ENCODE measurements at regions not wholly inside any gene's neighbourhood (a gene's known extent, or its start where the extent isn't known, plus 50 kb on each side); places are given as distances from the start of the nearest gene placed in this dataset.
A peak's percentile ranks its signal among the peaks of the same experiment; 100 is the strongest.

DNA sequence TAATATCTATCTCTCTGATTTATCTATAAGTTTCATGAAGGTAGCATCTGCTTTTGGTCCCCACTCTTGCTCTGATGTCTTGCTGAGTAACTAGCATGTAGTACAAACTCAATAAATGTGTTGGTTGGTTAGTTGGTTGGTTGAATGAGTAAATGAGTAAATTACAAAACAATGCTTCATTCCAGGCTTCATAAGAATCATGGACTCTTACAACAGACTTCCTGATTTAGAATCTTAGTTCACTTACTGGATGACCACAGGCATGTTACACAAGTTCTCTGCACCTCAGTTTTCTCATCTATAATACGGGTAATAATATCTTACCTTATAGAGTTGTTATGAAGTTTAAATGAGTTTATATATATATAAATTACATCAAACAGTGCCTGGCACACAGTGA is 98.6 kb downstream of the ZNF281 start:
- Histone ChIP-seq H3K27ac (ENCODE audit: low read depth, low read length) (no peak overlapping the region), H3K36me3 (ENCODE audit: control insufficient read depth in 2 of 3, insufficient read depth in 3 of 3, low read length in 3 of 3) (no peaks in the 10 kb centered on the region), H3K27me3 (ENCODE audit: control insufficient read depth in 2 of 2, insufficient read depth in 2 of 2, low read length in 2 of 2) (no peaks in the 10 kb centered on the region), H3K4me3 (ENCODE audit: low read length) (no peak overlapping the region), H3K9me3 (ENCODE audit: control insufficient read depth in 2 of 3, low read length in 3 of 3) (no peaks in the 10 kb centered on the region), H3K4me1 (ENCODE audit: control insufficient read depth in 2 of 2, insufficient read depth in 2 of 2, low read length in 2 of 2) (peaks cover 3 to 6% of the 10 kb centered on the region in 2 donors)
- POLR2A ChIA-PET: interaction anchor here (0.7 kb wide), 1 partner anchor 1871 kb away, joined by 3 read pairs; no protein-coding TSS in a partner anchor
- Mint-ChIP-seq H3K36me3 (no peaks in the 10 kb centered on the region), H3K27me3 (peaks cover 0 to 24% (median 7%) of the 10 kb centered on the region in 5 donors), H3K4me3 (no peak overlapping the region), H3K27ac (no peak overlapping the region), H3K4me1 (peaks cover 7 to 10% (median 9%) of the 10 kb centered on the region in 7 donors), H3K9me3 (peaks cover 0 to 1% (median 0%) of the 10 kb centered on the region in 11 donors)
- no peak for DNase-seq
- ATAC-seq: peak; percentile 38
- intact Hi-C loops (cut with micrococcal nuclease): no loop called here
- CTCF ChIA-PET: interaction anchor here (0.6 to 0.7 kb wide), 2 partner anchors 47 to 86 kb away, joined by 3 to 4 read pairs; no protein-coding TSS in a partner anchor

DNA sequence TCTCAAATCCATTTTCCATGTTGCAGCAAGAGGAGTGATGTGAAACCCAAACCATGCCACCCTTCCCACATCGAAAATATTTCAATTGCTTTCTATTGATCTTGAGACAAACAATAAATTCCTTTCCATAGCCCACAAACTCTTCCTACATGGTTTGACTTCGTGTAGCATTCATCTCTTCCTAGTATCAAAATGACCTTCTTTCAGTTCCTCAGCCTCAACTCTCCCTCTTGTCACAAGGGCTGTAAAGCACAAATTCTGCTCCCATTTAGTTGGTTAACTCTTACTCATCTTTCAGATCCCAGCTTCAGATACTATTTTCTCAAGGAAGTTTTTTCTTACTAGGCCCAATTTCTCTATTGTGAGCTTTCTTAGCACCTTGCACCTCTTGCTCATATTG is 99.0 kb downstream of the ZNF281 start:
- POLR2A ChIA-PET: interaction anchor here (0.7 kb wide), 1 partner anchor 1871 kb away, joined by 3 read pairs; no protein-coding TSS in a partner anchor
- Mint-ChIP-seq H3K4me3 (no peak overlapping the region), H3K27ac (no peak overlapping the region)

DNA sequence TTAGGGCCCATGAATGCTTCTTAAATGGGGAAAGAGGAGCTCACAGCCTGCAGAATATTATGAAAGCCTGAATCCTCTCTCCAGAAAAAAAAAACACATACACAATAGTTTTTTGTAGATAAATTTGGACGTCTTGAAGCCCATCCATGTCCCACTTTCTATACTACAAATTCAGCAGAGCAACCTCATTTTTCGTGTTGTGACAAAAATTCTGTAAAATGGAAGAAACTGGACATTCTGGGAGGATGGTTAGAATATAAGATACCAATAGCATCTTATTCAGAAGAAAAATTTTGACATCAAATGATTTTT is 102.1 kb downstream of the ZNF281 start:
- Histone ChIP-seq H3K9me3 (ENCODE audit: control insufficient read depth in 2 of 3, low read length in 3 of 3) (no peaks in the 10 kb centered on the region), H3K36me3 (ENCODE audit: control insufficient read depth in 2 of 3, insufficient read depth in 3 of 3, low read length in 3 of 3) (no peaks in the 10 kb centered on the region), H3K27me3 (ENCODE audit: control insufficient read depth in 2 of 2, insufficient read depth in 2 of 2, low read length in 2 of 2) (no peaks in the 10 kb centered on the region), H3K27ac (ENCODE audit: low read depth, low read length) (no peak overlapping the region), H3K4me1 (ENCODE audit: control insufficient read depth in 2 of 2, insufficient read depth in 2 of 2, low read length in 2 of 2) (peaks cover 6 to 7% of the 10 kb centered on the region in 2 donors), H3K4me3 (ENCODE audit: low read length) (no peak overlapping the region)
- Mint-ChIP-seq H3K27ac (peak overlapping the region in 3 of 9 donors; percentile 13 to 74 (median 43)), H3K36me3 (no peaks in the 10 kb centered on the region), H3K4me3 (peak overlapping the region in 2 of 10 donors; percentile 59 to 78), H3K9me3 (peaks cover 0 to 1% (median 0%) of the 10 kb centered on the region in 11 donors), H3K4me1 (peaks cover 6 to 22% (median 14%) of the 10 kb centered on the region in 7 donors), H3K27me3 (peaks cover 0 to 16% (median 0%) of the 10 kb centered on the region in 5 donors)
- ATAC-seq: no peak
- ChIA-PET POLR2A (no interaction called here), CTCF (interaction anchor here (0.5 to 2.4 kb wide), 5 partner anchors 168 to 623 kb away, joined by 3 to 9 read pairs (median 3); no protein-coding TSS in a partner anchor)
- no peak for DNase-seq
- intact Hi-C loops (cut with micrococcal nuclease): loop anchor here (1.0 to 5.0 kb wide), 11 partner anchors 27 to 623 kb away; no protein-coding TSS in a partner anchor

More for the DNA sequence above, 99.0 kb downstream of the ZNF281 start:
- Mint-ChIP-seq H3K27me3 (peaks cover 0 to 19% (median 4%) of the 10 kb centered on the region in 5 donors), H3K4me1 (peaks cover 7 to 11% (median 10%) of the 10 kb centered on the region in 7 donors), H3K36me3 (no peaks in the 10 kb centered on the region), H3K9me3 (peaks cover 0 to 1% (median 0%) of the 10 kb centered on the region in 11 donors)
- Histone ChIP-seq H3K4me1 (ENCODE audit: control insufficient read depth in 2 of 2, insufficient read depth in 2 of 2, low read length in 2 of 2) (peaks cover 3 to 6% of the 10 kb centered on the region in 2 donors), H3K36me3 (ENCODE audit: control insufficient read depth in 2 of 3, insufficient read depth in 3 of 3, low read length in 3 of 3) (no peaks in the 10 kb centered on the region), H3K4me3 (ENCODE audit: low read length) (no peak overlapping the region), H3K9me3 (ENCODE audit: control insufficient read depth in 2 of 3, low read length in 3 of 3) (no peaks in the 10 kb centered on the region), H3K27ac (ENCODE audit: low read depth, low read length) (no peak overlapping the region), H3K27me3 (ENCODE audit: control insufficient read depth in 2 of 2, insufficient read depth in 2 of 2, low read length in 2 of 2) (no peaks in the 10 kb centered on the region)
- no peak for ATAC-seq
- DNase-seq: no peak
- CTCF ChIA-PET: interaction anchor here (0.6 to 0.7 kb wide), 3 partner anchors 47 to 169 kb away, joined by 3 to 4 read pairs (median 4); no protein-coding TSS in a partner anchor
- intact Hi-C loops (cut with micrococcal nuclease): no loop called here

DNA sequence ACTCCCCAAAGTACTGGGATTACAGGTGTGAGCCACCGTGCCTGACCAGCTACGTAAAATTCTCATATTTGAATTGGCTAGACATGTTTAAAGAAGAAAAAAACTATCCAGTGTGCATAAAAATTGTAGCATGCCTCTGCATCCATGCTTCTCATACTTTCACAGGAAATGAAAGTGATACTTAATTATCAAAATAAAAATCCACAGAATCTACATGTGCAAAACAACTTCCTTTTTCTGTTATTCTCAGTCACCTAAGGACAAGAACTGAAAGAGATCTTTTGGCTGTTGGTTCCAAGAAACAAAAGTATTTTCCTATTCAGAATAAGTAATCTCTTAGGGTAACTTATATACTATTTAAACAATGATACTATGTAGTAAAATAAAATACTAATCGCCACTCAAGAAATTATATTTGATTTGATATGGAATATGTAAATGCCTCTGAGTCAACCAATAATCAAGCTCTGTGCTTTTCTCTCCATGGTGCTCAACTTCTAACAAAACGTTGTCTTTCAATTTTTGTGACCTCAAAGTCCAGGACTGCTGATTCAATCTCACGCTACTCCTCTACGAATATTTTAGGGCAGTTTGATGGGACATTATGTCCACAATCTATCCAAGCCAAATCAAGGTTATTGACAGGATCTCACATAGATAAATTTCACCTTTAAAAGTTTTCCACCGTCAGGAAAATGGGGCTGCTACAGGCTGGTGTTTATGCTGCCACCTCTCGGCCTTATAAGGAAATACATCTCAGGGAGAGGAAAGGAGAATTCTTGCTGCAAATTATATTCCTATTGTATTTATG is 102.7 kb downstream of the ZNF281 start:
- ATAC-seq: peak; percentile 70
- no peak overlapping the region for H3K27ac ChIP-seq (ENCODE audit: low read depth, low read length)
- Mint-ChIP-seq H3K9me3 (no peaks in the 10 kb centered on the region), H3K36me3 (no peaks in the 10 kb centered on the region), H3K4me3 (peak overlapping the region in 8 of 10 donors; percentile 36 to 83 (median 74)), H3K27me3 (peaks cover 0 to 16% (median 0%) of the 10 kb centered on the region in 5 donors), H3K27ac (peak overlapping the region in 5 of 9 donors; percentile 13 to 79 (median 72)), H3K4me1 (peaks cover 6 to 28% (median 19%) of the 10 kb centered on the region in 7 donors)
- H3K36me3 ChIP-seq (ENCODE audit: control insufficient read depth in 2 of 3, insufficient read depth in 3 of 3, low read length in 3 of 3): no peaks in the 10 kb centered on the region
- no peaks in the 10 kb centered on the region for H3K9me3 ChIP-seq (ENCODE audit: control insufficient read depth in 2 of 3, low read length in 3 of 3)
- H3K27me3 ChIP-seq (ENCODE audit: control insufficient read depth in 2 of 2, insufficient read depth in 2 of 2, low read length in 2 of 2): no peaks in the 10 kb centered on the region
- peaks cover 6 to 7% of the 10 kb centered on the region in 2 donors for H3K4me1 ChIP-seq (ENCODE audit: control insufficient read depth in 2 of 2, insufficient read depth in 2 of 2, low read length in 2 of 2)
- POLR2A ChIA-PET: no interaction called here
- CTCF ChIA-PET: interaction anchor here (0.5 to 2.4 kb wide), 8 partner anchors 168 to 622 kb away, joined by 3 to 9 read pairs (median 3); no protein-coding TSS in a partner anchor
- peak in 7 of 9 donors; percentile 13 to 57 (median 41) for DNase-seq
- H3K4me3 ChIP-seq (ENCODE audit: low read length): no peak overlapping the region
- intact Hi-C loops (cut with micrococcal nuclease): loop anchor here (1.0 to 5.0 kb wide), 11 partner anchors 26 to 623 kb away; no protein-coding TSS in a partner anchor

DNA sequence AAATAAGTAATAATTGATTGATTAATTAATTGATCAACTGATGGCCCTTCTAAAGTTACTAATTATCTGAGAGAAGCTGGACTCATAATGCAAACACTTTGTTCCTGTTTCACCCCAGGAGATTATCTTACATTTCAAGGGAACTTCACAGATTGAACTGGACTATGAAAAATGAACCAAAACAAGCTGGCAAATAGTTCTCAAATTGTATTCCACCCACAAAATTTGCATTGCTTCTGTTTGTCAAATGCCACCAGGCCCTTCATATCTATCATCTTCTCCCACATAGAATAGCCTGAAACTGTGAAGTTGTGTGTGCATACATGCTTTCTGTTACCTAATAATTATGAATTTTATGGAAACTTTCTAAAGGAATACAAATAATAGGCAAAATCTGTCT is 104.0 kb downstream of the ZNF281 start:
- H3K27me3 Mint-ChIP-seq: peaks cover 0 to 19% (median 0%) of the 10 kb centered on the region in 5 donors
- H3K4me1 Mint-ChIP-seq: peaks cover 5 to 38% (median 24%) of the 10 kb centered on the region in 7 donors
- no peaks in the 10 kb centered on the region for H3K27me3 ChIP-seq (ENCODE audit: control insufficient read depth in 2 of 2, insufficient read depth in 2 of 2, low read length in 2 of 2)
- H3K27ac Mint-ChIP-seq: peak overlapping the region in 1 of 9 donors; percentile 3
- no peaks in the 10 kb centered on the region for H3K9me3 ChIP-seq (ENCODE audit: control insufficient read depth in 2 of 3, low read length in 3 of 3)
- POLR2A ChIA-PET: no interaction called here
- intact Hi-C loops (cut with micrococcal nuclease): loop anchor here (2.0 to 5.0 kb wide), 5 partner anchors 25 to 621 kb away; no protein-coding TSS in a partner anchor
- H3K9me3 Mint-ChIP-seq: no peaks in the 10 kb centered on the region
- H3K4me1 ChIP-seq (ENCODE audit: control insufficient read depth in 2 of 2, insufficient read depth in 2 of 2, low read length in 2 of 2): peaks cover 13 to 15% of the 10 kb centered on the region in 2 donors
- H3K36me3 ChIP-seq (ENCODE audit: control insufficient read depth in 2 of 3, insufficient read depth in 3 of 3, low read length in 3 of 3): no peaks in the 10 kb centered on the region
- no peak overlapping the region for H3K4me3 ChIP-seq (ENCODE audit: low read length)
- H3K4me3 Mint-ChIP-seq: no peak overlapping the region
- no peaks in the 10 kb centered on the region for H3K36me3 Mint-ChIP-seq
- no peak for ATAC-seq
- DNase-seq: no peak
- H3K27ac ChIP-seq (ENCODE audit: low read depth, low read length): no peak overlapping the region
- CTCF ChIA-PET: interaction anchor here (1.1 to 1.6 kb wide), 2 partner anchors 42 to 169 kb away, joined by 4 to 8 read pairs; no protein-coding TSS in a partner anchor

DNA sequence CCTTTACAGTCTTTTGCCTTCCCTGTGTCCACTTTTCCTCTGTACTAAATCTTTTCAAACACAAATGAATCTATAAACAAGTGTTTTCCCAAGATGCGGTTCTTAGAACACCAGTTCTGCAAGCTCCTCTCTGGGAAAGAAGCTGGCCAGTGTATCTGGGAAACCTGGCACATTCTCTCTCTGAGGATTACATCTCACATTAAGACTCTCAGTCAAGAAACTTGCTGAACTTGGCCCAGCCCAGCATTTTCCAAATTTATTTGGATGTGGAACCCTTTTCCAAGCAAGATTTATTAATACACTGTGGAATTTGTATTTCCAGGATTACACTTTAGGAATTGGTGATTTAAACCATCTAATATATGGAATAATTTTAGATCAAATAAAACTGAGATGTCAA is 105.7 kb downstream of the ZNF281 start:
- no peak for ATAC-seq
- CTCF ChIA-PET: interaction anchor here (0.5 to 1.3 kb wide), 6 partner anchors 10 to 165 kb away, joined by 3 to 8 read pairs (median 3); partner anchors contain the start of gene ZNF281
- H3K4me1 ChIP-seq (ENCODE audit: control insufficient read depth in 2 of 2, insufficient read depth in 2 of 2, low read length in 2 of 2): peaks cover 13 to 15% of the 10 kb centered on the region in 2 donors
- Mint-ChIP-seq H3K36me3 (no peaks in the 10 kb centered on the region), H3K9me3 (no peaks in the 10 kb centered on the region), H3K27me3 (peaks cover 0 to 28% (median 0%) of the 10 kb centered on the region in 5 donors), H3K4me3 (peak overlapping the region in 6 of 10 donors; percentile 33 to 58 (median 45)), H3K4me1 (peaks cover 5 to 46% (median 26%) of the 10 kb centered on the region in 7 donors), H3K27ac (peak overlapping the region in 4 of 9 donors; percentile 14 to 83 (median 54))
- POLR2A ChIA-PET: interaction anchor here (0.8 to 1.3 kb wide), 3 partner anchors 10 to 106 kb away, joined by 3 to 4 read pairs (median 3); partner anchors contain the start of gene ZNF281
- no peak overlapping the region for H3K4me3 ChIP-seq (ENCODE audit: low read length)
- no peaks in the 10 kb centered on the region for H3K36me3 ChIP-seq (ENCODE audit: control insufficient read depth in 2 of 3, insufficient read depth in 3 of 3, low read length in 3 of 3)
- no peak for DNase-seq
- no peaks in the 10 kb centered on the region for H3K27me3 ChIP-seq (ENCODE audit: control insufficient read depth in 2 of 2, insufficient read depth in 2 of 2, low read length in 2 of 2)
- intact Hi-C loops (cut with micrococcal nuclease): loop anchor here (5.0 kb wide), 2 partner anchors 108 to 152 kb away; partner anchors contain the start of gene ZNF281 (in 1 of the 2)
- H3K27ac ChIP-seq (ENCODE audit: low read depth, low read length): no peak overlapping the region
- H3K9me3 ChIP-seq (ENCODE audit: control insufficient read depth in 2 of 3, low read length in 3 of 3): no peaks in the 10 kb centered on the region

Data from naive thymus-derived CD4-positive, alpha-beta T cell (primary cell).